ENCODE measurements at regions not wholly inside any gene's neighbourhood (a gene's known extent, or its start where the extent isn't known, plus 50 kb on each side); places are given as distances from the start of the nearest gene placed in this dataset.

GRCh38 chr14:97414718-97415098 is 617.5 kb downstream of the VRK1 start:
- no peak for DNase-seq
- ATAC-seq, result no peak
- no peak for TF ChIP-seq CTCF (IDR thresholded peaks at IDR 0.05)
- H3K9me3 ChIP-seq, result no peaks in the 10 kb centered on the region
- no peaks in the 10 kb centered on the region for H3K36me3 ChIP-seq (ENCODE audit: insufficient read depth in 1 of 2, low read depth in 1 of 2)
- 59 to 76% (median 74%) methylated on average over 11 of the region's 11 CpGs for WGBS, 3 donors
- no peak overlapping the region for H3K4me3 ChIP-seq
- intact Hi-C loops (cut with DNase I), result no loop called here
- no peaks in the 10 kb centered on the region for H3K4me1 ChIP-seq
- H3K27ac ChIP-seq, result no peak overlapping the region
- H3K27me3 ChIP-seq (ENCODE audit: insufficient read depth in 3 of 3, low read length in 2 of 3), result peaks cover 0 to 48% (median 8%) of the 10 kb centered on the region in 3 donors

- Histone ChIP-seq H3K27me3 (ENCODE audit: insufficient read depth in 3 of 3, low read length in 2 of 3) (peaks cover 0 to 37% (median 8%) of the 10 kb centered on the region in 3 donors), H3K36me3 (ENCODE audit: insufficient read depth in 1 of 2, low read depth in 1 of 2) (no peaks in the 10 kb centered on the region), H3K27ac (no peak overlapping the region), H3K9me3 (no peaks in the 10 kb centered on the region), H3K4me1 (no peaks in the 10 kb centered on the region), H3K4me3 (no peak overlapping the region)
- ATAC-seq, result no peak
- 24 to 42% (median 26%) methylated on average over 7 of the region's 7 CpGs for WGBS, 3 donors
- intact Hi-C loops (cut with DNase I), result no loop called here
- no peak for DNase-seq
- TF ChIP-seq CTCF (IDR thresholded peaks at IDR 0.05), result no peak
These were observed 618.7 kb downstream of the VRK1 start for GRCh38 chr14:97415907-97416306.

GRCh38 chr14:97416550-97416949 is 619.4 kb downstream of the VRK1 start:
- WGBS, 3 donors, result 76 to 83% (median 79%) methylated on average over 5 of the region's 5 CpGs
- H3K4me3 ChIP-seq, result no peak overlapping the region
- ATAC-seq (no peak), DNase-seq (no peak)
- intact Hi-C loops (cut with DNase I), result no loop called here
- H3K9me3 ChIP-seq, result no peaks in the 10 kb centered on the region
- H3K4me1 ChIP-seq, result no peaks in the 10 kb centered on the region
- TF ChIP-seq CTCF (IDR thresholded peaks at IDR 0.05), result no peak
- H3K36me3 ChIP-seq (ENCODE audit: insufficient read depth in 1 of 2, low read depth in 1 of 2), result no peaks in the 10 kb centered on the region
- peaks cover 0 to 32% (median 7%) of the 10 kb centered on the region in 3 donors for H3K27me3 ChIP-seq (ENCODE audit: insufficient read depth in 3 of 3, low read length in 2 of 3)
- no peak overlapping the region for H3K27ac ChIP-seq

- no peak for TF ChIP-seq CTCF (IDR thresholded peaks at IDR 0.05)
- no peaks in the 10 kb centered on the region for H3K9me3 ChIP-seq
- WGBS, 3 donors, result 79 to 88% (median 84%) methylated on average over 3 of the region's 3 CpGs
- no peak for DNase-seq
- H3K4me3 ChIP-seq, result no peak overlapping the region
- H3K36me3 ChIP-seq (ENCODE audit: insufficient read depth in 1 of 2, low read depth in 1 of 2), result no peaks in the 10 kb centered on the region
- no peaks in the 10 kb centered on the region for H3K4me1 ChIP-seq
- H3K27me3 ChIP-seq (ENCODE audit: insufficient read depth in 3 of 3, low read length in 2 of 3), result peaks cover 0 to 25% (median 2%) of the 10 kb centered on the region in 3 donors
- ATAC-seq, result no peak
- intact Hi-C loops (cut with DNase I), result no loop called here
- H3K27ac ChIP-seq, result no peak overlapping the region
These were observed 620.1 kb downstream of the VRK1 start for GRCh38 chr14:97417331-97417730.

- DNase-seq (no peak), ATAC-seq (no peak)
- WGBS, 3 donors, result 56 to 66% (median 58%) methylated on average over 6 of the region's 6 CpGs
- Histone ChIP-seq H3K4me1 (no peaks in the 10 kb centered on the region), H3K36me3 (ENCODE audit: insufficient read depth in 1 of 2, low read depth in 1 of 2) (no peaks in the 10 kb centered on the region), H3K4me3 (no peak overlapping the region), H3K27me3 (ENCODE audit: insufficient read depth in 3 of 3, low read length in 2 of 3) (peaks cover 0 to 2% (median 0%) of the 10 kb centered on the region in 3 donors), H3K9me3 (no peaks in the 10 kb centered on the region), H3K27ac (no peak overlapping the region)
- intact Hi-C loops (cut with DNase I), result no loop called here
- TF ChIP-seq CTCF (IDR thresholded peaks at IDR 0.05), result no peak
These were observed 623.0 kb downstream of the VRK1 start for GRCh38 chr14:97420211-97420610.

All from psoas muscle (tissue), 7 donors.